Upper lobe of right lung (tissue), 1 donor: ENCODE measurements at regions not wholly inside any gene's neighbourhood (a gene's known extent, or its start where the extent isn't known, plus 50 kb on each side); places are given as distances from the start of the nearest gene placed in this dataset.

Experiments
- ATAC-seq: fragments of 200-7000 bp; cut with Tn5 transposase; one replicate; pipeline ENCODE4 v1.9.1; 2020; ENCODE audit warnings: mild to moderate bottlenecking, moderate library complexity
- DNase-seq: peaks from one replicate; pipeline ENCODE4 v3.0.0-alpha.2; 2020
- H3K27ac ChIP-seq: fragments of 200-600 bp; one replicate; pipeline ENCODE4 v1.8.0; 2022
- H3K27me3 ChIP-seq: fragments of 200-600 bp; one replicate; pipeline ENCODE4 v1.8.0; 2022; ENCODE audit warnings: mild to moderate bottlenecking
- H3K36me3 ChIP-seq: fragments of 200-600 bp; one replicate; pipeline ENCODE4 v1.8.0; 2022
- H3K4me1 ChIP-seq: fragments of 200-600 bp; one replicate; pipeline ENCODE4 v1.8.0; 2022
- H3K4me3 ChIP-seq: fragments of 200-600 bp; one replicate; pipeline ENCODE4 v1.8.0; 2022; ENCODE audit warnings: mild to moderate bottlenecking
- H3K9me3 ChIP-seq: fragments of 200-600 bp; one replicate; pipeline ENCODE4 v1.8.0; 2022
- CTCF ChIP-seq: fragments of 200-600 bp; IDR thresholded peaks from one replicate; pipeline ENCODE4 v1.8.0; 2022; ENCODE audit warnings: antibody characterized with exemption
- intact Hi-C: fragments of 100-400 bp; cut with DNase I; formaldehyde crosslinking; loops from one replicate; pipeline ENCODE4 v1.11.0; 2022
- donor health status: DM: no; HTN: yes; CAD: no; lungs with severe emphysema.

DNA sequence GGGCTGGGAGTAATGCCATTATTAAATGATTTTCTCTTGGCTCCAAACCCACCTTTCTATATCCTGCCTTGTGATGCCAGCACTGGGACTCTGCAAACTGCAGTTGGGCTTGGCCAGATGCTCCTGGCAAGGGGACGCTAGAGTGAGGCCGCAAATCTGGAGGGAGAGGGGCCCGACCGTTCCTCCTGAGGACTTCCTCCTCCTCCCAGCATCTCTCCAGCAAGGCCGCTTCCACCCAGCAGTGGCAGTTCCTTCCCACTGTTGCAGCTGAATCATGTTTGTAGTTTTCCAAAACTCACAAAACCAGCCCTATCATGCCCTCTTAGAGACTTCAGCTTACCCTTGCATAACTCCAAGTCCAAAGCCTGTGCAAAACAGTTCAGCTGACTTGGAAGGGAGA lies 244.4 kb downstream of the FOXA2 start:
- Histone ChIP-seq H3K27me3 (no peaks in the 10 kb centered on the region), H3K36me3 (no peaks in the 10 kb centered on the region), H3K4me3 (no peak overlapping the region), H3K9me3 (no peaks in the 10 kb centered on the region), H3K4me1 (no peaks in the 10 kb centered on the region), H3K27ac (no peak overlapping the region)
- no peak for TF ChIP-seq CTCF
- intact Hi-C loops: loop anchor here (5.0 kb wide), 1 partner anchor 342 kb away; no protein-coding TSS in a partner anchor
- ATAC-seq (peak; percentile 18), DNase-seq (no peak)

DNA sequence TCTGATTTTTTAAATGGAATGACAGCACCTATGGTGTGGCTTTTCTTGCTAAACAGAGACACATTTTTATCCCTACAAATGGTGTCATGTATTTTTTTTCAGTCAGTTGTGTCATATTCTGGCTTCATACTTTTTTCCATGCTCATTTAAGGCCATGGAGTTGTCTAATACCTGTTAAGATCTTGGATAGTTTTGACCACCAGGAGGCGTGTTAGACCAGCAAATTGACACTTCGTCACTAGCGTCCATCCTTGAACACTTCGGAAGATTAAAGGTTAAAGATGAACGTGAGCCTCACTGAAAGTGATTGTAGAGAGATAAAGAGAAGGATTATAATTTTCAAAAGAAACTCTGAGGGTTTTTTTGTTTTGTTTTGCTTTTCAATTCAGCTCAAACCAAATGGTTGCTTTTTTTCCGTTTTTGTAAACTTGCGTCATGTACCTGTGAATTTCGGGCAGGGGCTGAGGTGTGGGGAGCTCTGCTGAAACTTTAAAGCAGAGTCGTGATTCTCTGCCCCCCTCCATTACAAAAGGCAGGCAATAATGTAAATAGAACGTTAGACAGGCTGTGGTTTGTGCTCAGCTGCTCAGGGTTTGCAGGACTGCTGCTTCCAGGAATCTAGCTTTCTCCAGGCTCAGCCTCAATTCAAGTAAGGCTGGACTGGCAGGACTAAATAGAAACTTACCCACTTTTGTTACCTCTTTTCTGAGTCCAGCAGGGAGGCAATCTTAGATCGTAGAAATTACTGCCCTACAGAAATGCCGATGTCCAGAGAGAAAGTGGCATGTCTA lies 245.1 kb downstream of the FOXA2 start:
- peak; percentile 69 for TF ChIP-seq CTCF
- DNase-seq (no peak), ATAC-seq (peak; percentile 80)
- intact Hi-C loops: loop anchor here (5.0 kb wide), 1 partner anchor 343 kb away; no protein-coding TSS in a partner anchor
- H3K36me3 ChIP-seq: no peaks in the 10 kb centered on the region
- no peaks in the 10 kb centered on the region for H3K27me3 ChIP-seq
- no peak overlapping the region for H3K27ac ChIP-seq
- H3K4me1 ChIP-seq: no peaks in the 10 kb centered on the region
- no peak overlapping the region for H3K4me3 ChIP-seq
- no peaks in the 10 kb centered on the region for H3K9me3 ChIP-seq

DNA sequence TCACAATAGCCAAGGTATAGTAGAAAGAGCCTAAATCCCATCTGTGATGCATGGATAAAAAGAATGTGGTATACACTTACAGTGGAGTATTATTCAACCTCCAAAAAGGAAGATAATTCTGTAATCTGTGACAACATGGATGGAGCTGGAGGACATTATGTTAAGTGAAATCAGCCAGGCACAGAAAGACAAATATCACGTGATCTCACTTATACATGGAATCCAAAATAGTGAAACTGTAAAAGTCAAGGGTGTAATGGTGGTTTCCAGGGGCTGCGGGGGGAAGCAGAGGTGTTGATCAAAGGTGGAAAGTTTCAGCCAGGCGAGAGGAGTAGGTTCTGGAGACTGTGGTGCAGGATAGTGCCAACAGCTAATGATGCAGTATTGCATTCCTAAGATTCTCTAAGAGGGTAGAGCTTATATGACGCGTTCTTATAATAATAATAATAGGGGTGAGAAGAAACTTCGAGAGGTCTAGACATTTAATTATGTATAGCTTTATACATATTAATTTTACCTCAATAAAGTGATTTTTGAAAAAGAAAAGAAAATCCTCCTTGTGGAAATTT lies 246.1 kb downstream of the FOXA2 start:
- H3K27ac ChIP-seq: no peak overlapping the region
- TF ChIP-seq CTCF: no peak
- no peaks in the 10 kb centered on the region for H3K36me3 ChIP-seq
- no peak overlapping the region for H3K4me3 ChIP-seq
- no peaks in the 10 kb centered on the region for H3K27me3 ChIP-seq
- DNase-seq: no peak
- H3K9me3 ChIP-seq: no peaks in the 10 kb centered on the region
- no peak for ATAC-seq
- H3K4me1 ChIP-seq: no peaks in the 10 kb centered on the region
- intact Hi-C loops: loop anchor here (5.0 kb wide), 1 partner anchor 344 kb away; no protein-coding TSS in a partner anchor

DNA sequence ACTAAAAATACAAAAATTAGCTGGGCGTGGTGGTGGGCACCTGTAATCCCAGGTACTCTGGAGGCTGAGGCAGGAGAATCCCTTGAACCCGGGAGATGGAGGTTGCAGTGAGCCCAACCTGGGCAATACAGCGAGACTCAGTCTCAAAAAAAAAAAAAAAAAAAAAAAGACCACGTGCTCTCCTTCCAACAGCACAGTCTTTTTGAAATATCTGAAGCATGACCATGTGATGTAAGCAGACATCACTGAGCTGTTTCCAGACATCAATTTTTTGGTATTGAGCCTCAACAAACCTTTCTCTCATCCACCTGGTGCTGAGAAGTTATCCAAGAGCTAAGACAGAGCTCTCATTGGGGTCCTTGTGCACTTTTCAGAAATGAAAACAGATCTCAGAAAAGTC lies 249.2 kb downstream of the FOXA2 start:
- Histone ChIP-seq H3K27ac (no peak overlapping the region), H3K4me1 (no peaks in the 10 kb centered on the region), H3K36me3 (no peaks in the 10 kb centered on the region), H3K9me3 (no peaks in the 10 kb centered on the region), H3K27me3 (peaks cover 8% of the 10 kb centered on the region), H3K4me3 (no peak overlapping the region)
- intact Hi-C loops: loop anchor here (5.0 kb wide), 1 partner anchor 347 kb away; no protein-coding TSS in a partner anchor
- DNase-seq: no peak
- no peak for TF ChIP-seq CTCF
- no peak for ATAC-seq

- Histone ChIP-seq H3K4me1 (no peaks in the 10 kb centered on the region), H3K36me3 (no peaks in the 10 kb centered on the region), H3K4me3 (no peak overlapping the region), H3K27me3 (peaks cover 8% of the 10 kb centered on the region), H3K27ac (no peak overlapping the region), H3K9me3 (no peaks in the 10 kb centered on the region)
- ATAC-seq (peak; percentile 93), DNase-seq (peak; percentile 67)
- peak; percentile 73 for TF ChIP-seq CTCF
- intact Hi-C loops: no loop called here
Observed at GRCh38 chr20:22333885-22334545, 250.4 kb downstream of the FOXA2 start.
